Renal cortical epithelial cell (primary cell): ENCODE measurements at regions not wholly inside any gene's neighbourhood (a gene's known extent, or its start where the extent isn't known, plus 50 kb on each side); places are given as distances from the start of the nearest gene placed in this dataset.

Experiments used
- DNase-seq: peaks from one replicate; pipeline ENCODE4 v3.0.0-alpha.2; 2011; ENCODE audit warnings: low read depth

GRCh38 chr12:100675432-100675831 is 101.9 kb downstream of the GAS2L3 start:
- DNase-seq = peak; percentile 69

GRCh38 chr12:100681074-100681473 is 107.6 kb downstream of the GAS2L3 start:
- no peak for DNase-seq

- no peak for DNase-seq
Observed at GRCh38 chr12:100682178-100682577, 108.7 kb downstream of the GAS2L3 start.

- DNase-seq = no peak
Observed at GRCh38 chr12:100687686-100688085, 106.9 kb upstream of the ANO4 start.

- DNase-seq = peak; percentile 22
Observed at GRCh38 chr12:100688451-100688864, 106.1 kb upstream of the ANO4 start.

- DNase-seq = no peak
Observed at GRCh38 chr12:100692502-100692901, 102.1 kb upstream of the ANO4 start.

- peak; percentile 30 for DNase-seq
Observed at GRCh38 chr12:100698518-100698917, 96.1 kb upstream of the ANO4 start.

GRCh38 chr12:100699209-100699608 is 95.4 kb upstream of the ANO4 start:
- DNase-seq = no peak

GRCh38 chr12:100703337-100703736 is 91.2 kb upstream of the ANO4 start:
- DNase-seq = no peak

GRCh38 chr12:100703868-100704267 is 90.7 kb upstream of the ANO4 start:
- no peak for DNase-seq

- peak; percentile 97 for DNase-seq
Observed at GRCh38 chr12:100706033-100706432, 88.5 kb upstream of the ANO4 start.

GRCh38 chr12:100708591-100708990 is 86.0 kb upstream of the ANO4 start:
- DNase-seq = no peak

GRCh38 chr12:100715976-100716944 is 78.3 kb upstream of the ANO4 start:
- no peak for DNase-seq

GRCh38 chr12:100716945-100717732 is 77.4 kb upstream of the ANO4 start:
- DNase-seq = no peak

GRCh38 chr12:100717733-100718067 is 76.9 kb upstream of the ANO4 start:
- no peak for DNase-seq

GRCh38 chr12:100718187-100718586 is 76.4 kb upstream of the ANO4 start:
- no peak for DNase-seq

GRCh38 chr12:100720016-100720654 is 74.4 kb upstream of the ANO4 start:
- DNase-seq = no peak

- no peak for DNase-seq
Observed at GRCh38 chr12:100721169-100721568, 73.4 kb upstream of the ANO4 start.

GRCh38 chr12:100724071-100724470 is 70.5 kb upstream of the ANO4 start:
- DNase-seq = no peak

GRCh38 chr12:100733817-100734593 is 60.6 kb upstream of the ANO4 start:
- DNase-seq = peak; percentile 61

- no peak for DNase-seq
Observed at GRCh38 chr12:100737168-100737567, 57.4 kb upstream of the ANO4 start.

GRCh38 chr12:100738086-100738485 is 56.5 kb upstream of the ANO4 start:
- no peak for DNase-seq
